ENCODE measurements at regions not wholly inside any gene's neighbourhood (a gene's known extent, or its start where the extent isn't known, plus 50 kb on each side); places are given as distances from the start of the nearest gene placed in this dataset.
"Not testable (repeated sequence)": the region's sequence is repeated elsewhere in the genome, so short reads cannot be mapped to it uniquely, and the experiment has no call there.

DNA sequence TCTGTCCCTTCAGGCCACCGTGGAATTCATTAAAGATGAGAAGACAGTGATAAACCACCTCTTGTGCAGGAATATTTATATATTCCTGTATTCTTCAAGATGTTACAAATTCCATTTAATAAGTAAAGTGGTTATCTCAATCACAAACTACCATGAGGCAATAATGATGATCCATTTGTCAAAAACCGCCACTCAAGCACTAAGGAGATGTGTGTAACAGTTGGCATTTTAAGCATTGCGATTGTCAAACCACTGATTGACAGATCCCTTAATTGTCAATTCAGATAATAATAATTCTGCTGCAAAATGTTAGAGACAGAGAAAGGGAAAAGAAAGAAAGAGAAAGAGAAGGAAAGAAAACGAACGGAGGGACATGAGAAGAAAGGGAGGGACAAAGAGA, 476.1 kb upstream of the RBFOX1 start:
- DNase-seq (ENCODE audit: low spot score) = no peak

DNA sequence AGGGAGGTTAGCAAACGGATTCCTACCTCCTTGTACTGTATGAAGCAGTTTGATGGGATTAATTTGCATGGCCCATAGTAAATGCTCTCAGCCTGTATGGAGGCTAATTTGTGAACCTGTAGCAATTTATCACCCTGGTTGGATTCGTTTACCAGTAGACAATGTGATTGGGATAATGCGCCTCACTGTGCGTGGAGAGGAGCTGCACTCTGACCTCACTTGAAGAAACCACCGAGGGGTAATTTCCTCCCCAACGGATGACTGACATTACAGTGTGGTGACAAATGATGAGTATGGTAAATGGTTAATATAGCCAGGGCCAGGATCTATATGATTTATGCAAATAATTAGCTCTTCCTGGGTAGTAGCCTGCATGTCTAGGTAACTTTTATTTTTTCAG, 479.1 kb upstream of the RBFOX1 start:
- DNase-seq (ENCODE audit: low spot score) = no peak

DNA sequence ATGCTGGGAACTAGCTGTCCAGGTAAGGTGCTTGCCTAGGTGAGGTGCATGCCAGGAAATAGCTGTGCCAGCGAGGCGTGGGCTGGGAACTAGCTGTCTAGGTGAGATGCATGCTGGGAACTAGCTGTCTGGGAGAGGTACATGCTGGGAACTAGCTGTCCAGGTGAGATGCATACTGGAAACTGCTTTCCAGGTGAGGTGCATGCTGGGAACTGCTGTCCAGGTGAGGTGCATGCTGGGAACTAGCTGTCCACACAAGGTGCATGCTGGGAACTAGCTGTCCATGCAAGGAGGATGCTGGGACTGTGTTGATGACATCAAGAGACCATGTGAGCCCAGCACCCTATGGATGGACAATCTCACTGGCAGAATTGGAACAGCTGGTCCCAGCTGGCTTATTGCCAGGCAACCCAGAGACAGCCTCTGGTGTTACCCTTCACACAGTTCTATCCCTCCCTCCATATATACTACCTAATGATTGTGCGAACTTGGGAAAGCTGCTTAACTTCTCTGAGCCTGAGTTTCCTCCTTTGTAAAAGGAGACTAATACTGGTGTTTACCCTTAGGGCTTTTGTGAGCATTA, 479.9 kb upstream of the RBFOX1 start:
- DNase-seq (ENCODE audit: low spot score) = no peak

DNA sequence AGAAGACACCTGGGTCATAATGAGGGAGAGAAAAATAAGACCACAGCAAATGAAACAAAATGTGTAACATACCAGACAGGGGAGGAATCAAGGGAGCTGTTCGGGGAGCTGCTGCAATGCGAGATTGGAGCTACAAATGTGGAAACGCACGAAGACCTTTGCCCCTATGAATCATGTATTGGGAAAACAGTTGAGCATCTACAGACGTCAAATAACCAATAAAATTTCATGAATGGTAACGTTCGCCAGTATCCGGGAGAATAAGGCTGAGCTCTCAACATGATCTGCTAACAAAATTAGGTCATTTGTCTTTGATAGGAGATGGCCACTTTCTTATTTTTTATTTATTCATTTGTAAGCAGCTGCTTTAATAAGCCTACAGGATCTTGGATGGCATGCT, 486.2 kb upstream of the RBFOX1 start:
- no peak for DNase-seq (ENCODE audit: low spot score)

DNA sequence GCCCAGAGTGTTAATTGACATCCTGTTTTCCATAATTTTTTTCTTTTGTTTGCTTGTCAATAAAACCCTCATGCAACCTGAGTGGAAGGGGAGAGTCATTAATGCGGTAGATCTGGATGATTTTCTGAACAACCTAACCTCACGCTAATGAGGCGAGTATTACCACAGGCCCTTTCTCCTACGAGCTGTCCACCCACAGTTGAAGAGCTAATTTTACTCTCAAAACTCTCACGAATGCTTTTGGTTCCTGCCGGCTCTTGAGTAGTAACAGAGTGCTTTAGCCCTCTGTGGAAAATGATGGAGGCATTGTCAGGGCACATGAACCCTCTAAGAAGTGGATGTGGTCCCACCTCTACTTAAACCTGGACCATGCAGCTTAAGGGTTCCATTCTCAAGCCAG, 491.3 kb upstream of the RBFOX1 start:
- no peak for DNase-seq (ENCODE audit: low spot score)

DNA sequence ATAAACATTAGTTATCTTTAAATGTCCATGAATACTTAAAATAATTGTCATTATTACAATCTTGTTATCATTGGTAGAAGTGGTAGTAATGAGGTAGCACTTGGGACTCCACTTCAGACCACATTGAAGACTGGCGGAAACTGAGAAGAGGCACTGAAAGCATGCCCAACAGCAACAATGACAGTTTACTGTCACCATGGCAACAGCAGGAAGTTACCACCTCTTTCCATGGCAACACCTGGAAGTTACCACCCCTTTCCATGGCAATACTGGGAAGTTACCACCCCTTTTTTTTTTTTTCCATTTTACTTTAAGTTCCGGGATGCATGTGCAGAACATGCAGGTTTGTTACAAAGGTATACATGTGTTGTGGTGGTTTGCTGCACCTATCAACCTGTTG, 494.9 kb upstream of the RBFOX1 start:
- no peak for DNase-seq (ENCODE audit: low spot score)

DNA sequence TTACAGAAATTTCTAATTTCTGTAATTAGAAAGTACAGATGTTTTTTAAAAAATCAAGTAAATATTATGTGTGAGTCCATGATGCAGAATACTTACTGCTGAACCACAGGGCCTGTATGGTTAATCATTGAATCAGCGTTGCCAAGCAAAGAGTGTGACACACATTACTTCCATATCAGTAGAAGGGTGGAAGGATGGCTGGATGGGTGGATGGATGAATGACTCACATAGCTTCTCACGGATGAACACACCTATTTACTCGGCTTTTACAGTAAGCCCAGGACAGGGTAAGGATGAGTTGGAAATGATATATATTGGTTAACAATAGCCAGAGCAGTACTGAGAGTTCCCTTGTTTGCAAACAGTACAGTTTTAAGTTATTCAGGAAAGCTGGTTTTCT, 495.9 kb upstream of the RBFOX1 start:
- no peak for DNase-seq (ENCODE audit: low spot score)

DNA sequence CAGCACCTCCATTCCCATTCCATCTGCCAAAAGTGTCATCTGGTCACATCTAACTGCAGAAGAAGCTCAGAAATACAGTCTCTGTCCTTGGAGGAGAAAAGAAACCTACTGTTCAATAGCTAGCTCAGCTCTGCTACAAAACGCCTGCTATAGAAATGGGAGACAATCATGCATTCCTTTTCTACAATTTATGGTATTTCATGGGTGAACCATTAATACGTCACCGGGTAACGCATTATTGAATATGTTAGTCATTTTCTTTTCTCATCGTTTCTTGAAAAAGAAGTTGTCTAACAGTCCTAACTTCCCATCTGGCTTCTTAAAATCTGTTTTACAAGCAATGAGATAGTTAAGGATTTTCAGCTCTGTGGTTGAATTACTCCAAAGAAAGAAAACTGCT, 496.7 kb upstream of the RBFOX1 start:
- DNase-seq (ENCODE audit: low spot score) = no peak

DNA sequence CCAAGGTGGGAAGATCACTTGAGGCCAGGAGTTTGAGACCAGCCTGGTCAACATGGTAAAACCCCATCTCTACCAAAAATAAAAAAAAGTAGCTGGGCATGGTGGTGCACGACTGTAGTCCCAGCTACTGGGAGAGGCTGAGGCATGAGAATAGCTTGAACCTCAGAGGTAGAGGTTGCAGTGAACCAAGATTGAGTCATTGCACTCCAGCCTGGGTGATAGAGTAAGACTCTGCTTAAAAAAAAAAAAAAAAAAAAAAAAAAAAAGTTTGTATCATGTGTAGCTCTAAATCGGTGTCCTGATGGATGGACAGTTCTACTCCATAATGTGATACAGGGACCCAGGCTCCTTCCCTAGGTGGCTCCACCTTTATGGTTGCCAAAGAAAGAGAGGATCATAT, 497.1 kb upstream of the RBFOX1 start:
- no peak for DNase-seq (ENCODE audit: low spot score)

DNA sequence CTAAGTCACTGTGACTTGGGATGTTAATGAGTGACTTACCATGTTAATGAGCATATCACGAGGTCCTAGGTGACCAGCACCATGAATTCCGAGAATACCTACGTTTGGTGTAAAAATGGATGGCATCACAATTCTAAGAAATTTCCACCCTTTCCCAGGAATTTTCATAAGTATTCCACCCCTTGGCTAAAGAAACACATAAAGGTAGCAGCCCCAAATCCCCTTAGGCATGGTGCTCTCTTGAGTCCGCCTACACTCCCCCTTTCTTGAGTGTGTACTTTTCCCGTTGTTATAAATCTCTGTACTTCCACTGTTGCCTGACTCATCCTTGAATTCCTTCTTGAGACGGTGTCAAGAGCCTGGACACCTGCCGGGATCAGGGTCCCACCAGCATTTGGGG, 504.0 kb upstream of the RBFOX1 start:
- no peak for DNase-seq (ENCODE audit: low spot score)

DNA sequence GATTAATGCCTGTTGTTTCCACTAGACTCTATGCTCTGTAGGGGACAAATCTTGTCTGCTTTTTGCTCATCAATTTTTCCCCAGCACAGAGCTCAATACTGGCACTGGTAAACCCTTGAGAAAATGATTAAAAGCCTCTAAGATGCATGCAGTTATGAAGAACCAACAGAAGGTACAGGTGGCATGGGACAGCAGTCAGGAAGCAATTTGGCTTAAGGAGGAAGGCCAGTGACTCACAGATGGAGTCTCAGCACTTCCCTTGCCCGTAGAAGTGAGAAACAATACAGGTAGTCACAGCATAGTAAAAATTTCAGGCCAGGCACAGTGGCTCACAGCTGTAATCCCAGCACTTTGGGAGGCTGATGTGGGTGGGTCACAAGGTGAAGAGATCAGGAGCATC, 504.7 kb upstream of the RBFOX1 start:
- DNase-seq (ENCODE audit: low spot score) = no peak

DNA sequence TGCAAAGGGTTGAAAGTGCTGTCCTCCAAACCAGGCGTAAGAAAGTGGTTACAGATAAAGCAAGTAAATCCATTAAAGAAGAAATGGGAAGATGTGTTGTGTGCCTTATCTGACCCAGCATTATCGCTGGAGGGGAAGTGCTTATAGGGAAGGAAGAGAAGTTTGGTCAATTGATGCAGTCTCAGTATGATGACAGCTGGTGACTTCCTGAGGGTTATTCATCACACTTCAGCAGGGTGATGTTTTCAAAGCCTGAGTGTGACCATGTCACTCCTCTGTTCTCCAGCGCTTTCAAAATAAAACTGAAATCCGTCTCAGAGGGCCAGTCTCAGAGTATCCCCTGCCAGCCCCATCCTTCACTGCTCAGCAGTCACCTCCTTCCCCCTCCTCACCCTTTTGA, 505.4 kb upstream of the RBFOX1 start:
- DNase-seq (ENCODE audit: low spot score) = no peak

DNA sequence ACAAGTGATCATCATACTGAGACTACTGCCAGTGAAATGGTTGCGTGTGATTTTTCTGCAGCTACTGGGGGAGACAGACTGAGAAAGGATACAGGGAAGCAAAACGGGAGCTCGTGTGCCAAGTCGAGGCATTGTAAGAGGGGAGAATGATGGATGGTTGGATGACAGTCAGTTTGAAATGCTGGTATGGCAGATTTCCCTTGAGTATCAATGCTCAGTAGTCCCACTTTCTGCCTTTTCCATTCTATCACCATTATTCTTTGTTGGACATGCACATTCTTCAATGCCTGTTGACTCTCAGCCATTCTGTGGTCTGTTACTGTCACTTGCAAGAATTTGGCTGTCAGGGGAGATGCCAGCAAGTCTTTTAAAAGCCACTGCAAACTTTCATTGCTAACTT, 510.6 kb upstream of the RBFOX1 start:
- no peak for DNase-seq (ENCODE audit: low spot score)

DNA sequence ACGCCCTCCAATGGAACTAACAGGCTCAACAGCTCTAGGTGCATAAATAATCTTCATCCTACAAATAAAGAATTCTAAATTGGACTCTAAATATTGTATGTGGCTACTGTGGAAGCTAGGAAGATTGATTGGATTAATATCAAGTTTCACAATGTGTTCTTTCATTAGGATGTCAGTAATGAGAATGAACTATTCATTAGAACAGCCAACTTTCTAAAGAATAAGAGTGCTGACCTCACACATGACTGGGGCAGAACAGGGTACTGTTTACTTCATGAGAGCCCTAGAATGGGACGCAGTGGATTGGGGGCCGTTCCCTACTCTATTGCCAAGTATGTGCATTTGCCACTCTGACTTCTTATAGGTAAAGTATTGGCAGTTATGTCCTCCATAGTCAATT, 528.2 kb upstream of the RBFOX1 start:
- no peak for DNase-seq (ENCODE audit: low spot score)

DNA sequence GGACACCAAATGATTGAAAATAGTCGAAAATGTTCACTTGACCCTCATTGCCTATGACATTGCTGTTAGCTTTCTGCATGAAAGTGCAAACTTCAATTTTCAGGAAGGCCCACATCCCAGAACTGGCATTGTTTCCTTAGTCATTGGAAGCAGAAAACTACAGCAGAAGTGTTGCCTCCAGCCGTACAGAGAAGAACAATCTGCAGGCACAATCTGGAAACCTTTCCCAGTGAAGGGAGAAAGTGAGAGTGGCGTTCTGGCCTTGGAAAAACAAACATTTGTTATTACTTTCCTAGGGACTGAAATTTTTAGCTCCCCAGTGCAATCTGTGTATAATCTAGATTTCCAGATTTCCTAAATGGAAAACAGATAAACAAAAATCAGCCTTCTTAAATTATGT, 529.5 kb upstream of the RBFOX1 start:
- DNase-seq (ENCODE audit: low spot score) = no peak

DNA sequence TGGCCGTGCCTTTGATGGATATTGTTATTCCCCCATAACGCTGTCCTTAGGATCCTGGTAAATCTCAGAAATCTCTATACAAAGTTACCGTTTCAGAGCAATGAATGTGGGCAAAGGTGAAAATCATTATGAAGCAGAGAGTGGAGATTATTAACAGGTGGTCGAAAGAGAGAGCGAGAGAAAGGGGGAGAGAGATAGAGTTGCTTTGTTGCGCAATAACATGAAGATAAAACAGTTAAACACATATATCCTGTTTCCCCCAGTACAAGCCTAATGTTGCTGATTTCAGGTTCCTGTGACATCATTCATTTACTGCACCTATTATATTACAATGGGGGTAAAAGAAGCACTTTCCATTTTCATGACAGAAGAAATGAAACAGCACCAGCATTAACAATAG, 535.4 kb upstream of the RBFOX1 start:
- no peak for DNase-seq (ENCODE audit: low spot score)

DNA sequence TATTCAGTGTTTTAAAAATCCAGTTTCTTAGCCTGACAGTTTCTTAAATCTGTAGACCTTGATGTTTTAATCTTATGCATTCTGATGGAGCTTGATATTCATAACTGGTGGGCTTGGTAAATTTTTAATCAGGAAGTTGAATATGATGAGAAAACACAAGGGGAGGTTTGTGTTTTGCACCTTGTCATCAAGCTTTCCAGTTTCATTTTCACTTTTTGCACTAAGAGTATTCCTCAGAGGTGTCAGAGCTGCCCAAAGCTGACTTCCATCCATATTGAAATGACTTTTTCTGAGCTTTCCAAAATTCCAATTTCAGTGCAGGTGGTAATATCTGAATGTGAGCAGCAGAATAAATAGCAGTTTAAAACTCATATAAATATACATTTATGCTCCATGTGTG, 555.0 kb upstream of the RBFOX1 start:
- no peak for DNase-seq (ENCODE audit: low spot score)

DNA sequence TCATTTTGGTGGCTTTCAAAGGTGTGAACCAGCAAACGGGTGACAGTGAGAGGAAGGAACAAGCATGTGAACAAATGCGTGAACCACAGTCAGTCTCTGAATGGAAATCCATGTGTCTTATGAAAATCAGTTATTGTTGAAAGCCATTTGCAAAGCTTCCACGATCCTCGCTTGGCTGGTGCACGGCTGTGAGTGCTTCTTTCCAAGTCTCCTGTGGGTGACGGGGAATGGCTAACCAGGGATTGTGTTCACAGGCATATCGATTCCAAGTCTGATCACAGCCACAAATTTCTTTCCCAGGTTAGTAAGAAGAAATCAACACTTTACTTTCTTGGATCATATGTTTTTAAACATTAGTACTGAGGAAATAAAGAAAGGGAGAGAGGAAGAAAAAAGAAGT, 556.9 kb upstream of the RBFOX1 start:
- no peak for DNase-seq (ENCODE audit: low spot score)

DNA sequence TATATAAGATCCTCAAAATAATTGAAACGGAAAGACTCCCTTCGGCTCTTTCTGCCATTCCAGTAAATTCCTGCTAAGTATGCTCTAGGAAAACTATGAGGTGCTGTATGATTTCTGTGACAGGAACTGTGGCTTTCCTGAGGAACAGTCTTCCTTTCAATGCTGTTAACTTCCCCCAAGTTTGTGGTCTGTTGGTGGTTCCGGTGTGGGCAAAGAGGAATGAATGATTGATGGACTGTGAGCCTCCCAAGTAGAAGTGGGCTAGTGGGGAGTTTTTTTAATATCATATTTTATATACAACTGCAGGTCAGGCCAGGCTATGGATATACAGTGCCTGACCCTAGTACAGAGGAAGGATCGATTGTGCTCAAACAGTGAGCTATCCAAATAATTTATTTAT, 560.7 kb upstream of the RBFOX1 start:
- DNase-seq (ENCODE audit: low spot score) = no peak

DNA sequence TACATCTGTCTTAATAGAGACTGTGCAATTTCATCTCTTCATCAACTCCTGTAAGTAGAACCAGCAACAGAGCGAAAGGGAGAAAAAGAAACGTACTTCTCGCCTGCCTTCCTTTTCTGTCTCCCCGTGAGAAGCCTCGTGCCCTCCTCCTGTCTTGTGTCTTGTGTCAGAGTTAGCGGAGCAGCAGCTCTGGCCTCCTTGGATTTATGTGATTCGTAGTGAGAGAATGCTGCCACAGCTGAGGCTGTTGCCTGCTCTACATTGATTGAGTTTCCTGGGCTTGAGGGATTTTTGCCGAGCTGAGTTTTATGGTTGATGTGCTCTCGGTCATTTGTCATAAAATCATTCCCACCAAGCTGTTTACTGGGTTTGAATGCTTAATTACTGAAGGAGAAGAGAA, 579.1 kb upstream of the RBFOX1 start:
- no peak for DNase-seq (ENCODE audit: low spot score)

DNA sequence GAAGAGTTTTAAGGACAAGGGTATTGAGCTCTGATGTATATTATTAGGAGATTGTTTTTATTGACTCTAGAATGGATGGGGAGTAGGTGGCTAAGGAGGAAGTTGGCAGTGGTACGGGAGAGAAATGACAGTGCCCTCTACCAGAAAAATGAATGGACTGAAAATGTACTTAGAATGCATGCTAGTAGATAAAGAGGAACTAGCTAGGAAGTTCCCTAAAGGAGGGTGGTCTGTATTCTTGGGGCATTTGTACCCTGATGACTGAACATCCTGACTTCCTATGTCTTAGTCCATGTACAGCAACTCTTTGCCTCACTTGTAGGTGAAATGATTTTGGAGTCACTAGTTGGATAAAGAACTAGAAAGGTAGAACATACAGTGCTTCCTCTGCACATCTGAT, 581.5 kb upstream of the RBFOX1 start:
- DNase-seq (ENCODE audit: low spot score) = no peak

DNA sequence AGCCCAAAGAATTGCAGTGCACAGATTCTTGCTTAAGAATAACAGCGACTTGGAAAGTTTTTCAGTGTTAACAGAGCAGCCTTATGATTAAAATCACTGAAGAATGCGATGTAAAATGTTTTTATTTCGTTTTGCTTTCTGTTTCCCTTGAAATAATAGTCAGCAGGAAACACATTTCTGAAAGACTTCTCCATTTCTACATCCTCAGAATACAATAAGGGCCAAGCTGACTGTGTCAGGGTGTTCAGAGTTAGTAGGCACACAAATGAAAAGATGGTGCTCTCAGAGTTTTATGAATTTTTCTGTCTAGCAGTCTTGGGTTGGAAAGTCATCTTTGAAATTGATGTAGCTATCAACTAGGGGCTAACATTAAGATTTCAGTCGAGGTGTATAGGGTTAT, 582.9 kb upstream of the RBFOX1 start:
- no peak for DNase-seq (ENCODE audit: low spot score)

DNA sequence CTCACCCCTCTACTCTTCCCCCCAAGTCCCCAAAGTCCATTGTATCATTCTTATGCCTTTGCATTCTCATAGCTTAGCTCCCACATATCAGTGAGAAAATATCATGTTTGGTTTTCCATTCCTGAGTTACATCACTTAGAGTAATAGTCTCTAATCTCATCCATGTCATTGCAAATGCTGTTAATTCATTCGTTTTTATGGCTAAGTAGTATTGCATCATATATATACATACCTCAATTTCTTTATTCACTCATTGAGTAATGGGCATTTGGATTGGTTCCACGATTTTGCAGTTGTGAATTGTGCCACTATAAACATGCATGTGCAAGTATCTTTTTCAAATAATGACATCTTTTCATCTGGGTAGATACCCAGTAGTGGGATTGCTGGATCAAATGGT, 596.3 kb upstream of the RBFOX1 start:
- not testable (repeated sequence) for DNase-seq (ENCODE audit: low spot score)

DNA sequence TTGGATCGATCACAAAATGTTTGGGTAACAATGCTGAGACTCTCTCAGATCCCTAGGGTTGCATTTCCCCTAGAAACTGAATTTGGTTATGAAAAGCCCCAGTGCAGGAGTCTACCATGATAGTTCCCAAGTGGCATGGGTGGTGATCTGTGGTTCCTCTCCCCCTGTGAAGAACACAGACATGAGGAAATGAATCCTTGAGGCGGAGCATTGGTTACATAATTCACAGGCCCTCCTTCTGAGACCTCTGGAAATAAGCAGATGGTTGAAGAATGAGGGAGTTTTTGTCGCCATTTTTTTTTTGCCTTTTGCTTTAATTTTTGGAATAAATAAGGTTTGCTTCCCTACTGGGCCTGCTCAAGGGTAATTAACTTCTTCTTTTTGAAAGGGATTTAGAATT, 597.0 kb upstream of the RBFOX1 start:
- DNase-seq (ENCODE audit: low spot score) = no peak

DNA sequence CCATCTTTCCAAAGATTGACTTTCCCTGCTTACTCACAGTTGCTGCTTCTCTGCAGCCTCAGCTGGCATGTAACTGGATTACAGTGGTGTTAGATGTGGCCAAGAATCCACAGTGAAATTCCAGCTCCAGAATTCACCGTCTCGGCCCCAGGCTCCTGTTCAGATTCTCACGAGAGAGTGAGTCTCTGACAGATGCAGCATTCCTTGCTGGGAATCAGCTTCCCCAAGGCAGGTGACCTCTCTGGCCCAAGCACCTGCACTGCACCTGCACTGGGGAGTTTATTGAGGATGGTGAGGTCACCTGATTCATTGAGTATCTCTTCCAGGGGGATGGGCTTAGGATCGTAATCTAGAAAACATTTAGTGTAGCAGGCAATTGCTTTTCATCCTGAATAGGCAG, 600.5 kb upstream of the RBFOX1 start:
- DNase-seq (ENCODE audit: low spot score) = peak; percentile 50

Data from ecto neural progenitor cell (in vitro differentiated cells).